Upper lobe of left lung (tissue), 6 donors: ENCODE measurements at regions not wholly inside any gene's neighbourhood (a gene's known extent, or its start where the extent isn't known, plus 50 kb on each side); places are given as distances from the start of the nearest gene placed in this dataset.

ENCODE experiments used
- ATAC-seq, 2 donors: fragments of 200-7000 bp; cut with Tn5 transposase; one replicate each; pipeline ENCODE4 v1.9.1; 2022; ENCODE audit warnings: mild to moderate bottlenecking in 2 of 2, moderate library complexity in 2 of 2; ENCODE audit not compliant: low FRiP score in 2 of 2
- DNase-seq, 2 donors: peaks; one replicate each; pipeline ENCODE4 v3.0.0-alpha.2; 2019 to 2020
- H3K27ac ChIP-seq, 4 donors: fragments of 200-600 bp; sonication (generic); one replicate each; pipeline ENCODE4 v1.5.1; 2016 to 2019
- H3K27me3 ChIP-seq, 4 donors: fragments of 200-600 bp; sonication (generic); one replicate each; pipeline ENCODE4 v1.5.1; 2017 to 2019
- H3K36me3 ChIP-seq, 4 donors: fragments of 200-600 bp; sonication (generic); one replicate each; pipeline ENCODE4 v1.5.1; 2016 to 2019
- H3K4me1 ChIP-seq, 4 donors: fragments of 200-600 bp; sonication (generic); one replicate each; pipeline ENCODE4 v1.5.1; 2018 to 2019
- H3K4me3 ChIP-seq, 4 donors: fragments of 200-600 bp; sonication (generic); one replicate each; pipeline ENCODE4 v1.5.1; 2017 to 2019; ENCODE audit warnings: mild to moderate bottlenecking in 2 of 4, moderate library complexity in 1 of 4
- H3K9me3 ChIP-seq, 4 donors: fragments of 200-600 bp; sonication (generic); one replicate each; pipeline ENCODE4 v1.5.1; 2018 to 2019
- CTCF ChIP-seq, 6 experiments: fragments of 450-650 bp in 4 of 6; fragments of 200-600 bp in 2 of 6; sonication (generic) in 2 of 6; IDR thresholded peaks; one replicate each; pipeline ENCODE4 v1.5.1; 2016 to 2019; ENCODE audit warnings: antibody characterized with exemption in 6 of 6
- EP300 ChIP-seq, 4 donors: sonication (generic); formaldehyde crosslinking; IDR thresholded peaks; one replicate each; pipeline ENCODE4 v1.5.1; 2017; ENCODE audit warnings: antibody characterized with exemption in 4 of 4, control low read depth in 2 of 4
- POLR2A ChIP-seq, 4 donors: fragments of 450-650 bp; IDR thresholded peaks; one replicate each; pipeline ENCODE4 v1.5.1; 2016 to 2017; ENCODE audit warnings: antibody characterized with exemption in 4 of 4, mild to moderate bottlenecking in 2 of 4
- POLR2AphosphoS5 ChIP-seq, 2 donors: sonication (generic); formaldehyde crosslinking; IDR thresholded peaks; one replicate each; pipeline ENCODE4 v1.5.1; 2017; ENCODE audit warnings: antibody characterized with exemption in 2 of 2
- WGBS, 2 donors: methylation state at CpG; one replicate each; pipeline ENCODE4 v1.1.5; 2017 to 2018; 5-methylcytosine and 5-hydroxymethylcytosine counted together
- donor health status: DM: no; HTN: no; CAD: no; lungs with moderate emphysema.
- donor health status: DM: no; HTN: yes; CAD: no; lungs with severe emphysema.

- no peaks in the 10 kb centered on the region for H3K4me1 ChIP-seq
- no peak for DNase-seq
- WGBS, 2 donors, result 42 to 48% methylated on average over 2 of the region's 2 CpGs
- no peaks in the 10 kb centered on the region for H3K9me3 ChIP-seq
- TF ChIP-seq CTCF (IDR thresholded peaks at IDR 0.05), result no peak
- no peak for TF ChIP-seq POLR2AphosphoS5 (IDR thresholded peaks at IDR 0.05)
- TF ChIP-seq EP300 (IDR thresholded peaks at IDR 0.05), result no peak
- TF ChIP-seq POLR2A (IDR thresholded peaks at IDR 0.05), result no peak
- ATAC-seq, result no peak
- no peak overlapping the region for H3K4me3 ChIP-seq
- no peak overlapping the region for H3K27ac ChIP-seq
- no peaks in the 10 kb centered on the region for H3K36me3 ChIP-seq
- no peaks in the 10 kb centered on the region for H3K27me3 ChIP-seq
These were observed 200.5 kb downstream of the POU4F1 start for GRCh38 chr13:78402708-78403400.

- Histone ChIP-seq H3K9me3 (no peaks in the 10 kb centered on the region), H3K27me3 (no peaks in the 10 kb centered on the region), H3K4me1 (no peaks in the 10 kb centered on the region), H3K27ac (no peak overlapping the region), H3K36me3 (no peaks in the 10 kb centered on the region), H3K4me3 (no peak overlapping the region)
- DNase-seq (no peak), ATAC-seq (no peak)
- TF ChIP-seq EP300 (IDR thresholded peaks at IDR 0.05) (no peak), CTCF (IDR thresholded peaks at IDR 0.05) (no peak), POLR2A (IDR thresholded peaks at IDR 0.05) (no peak), POLR2AphosphoS5 (IDR thresholded peaks at IDR 0.05) (no peak)
- 67 to 77% methylated on average over 7 of the region's 7 CpGs for WGBS, 2 donors
These were observed 201.3 kb downstream of the POU4F1 start for GRCh38 chr13:78401873-78402707.

- WGBS, 2 donors, result 74 to 79% methylated on average over 4 of the region's 4 CpGs
- Histone ChIP-seq H3K4me3 (no peak overlapping the region), H3K9me3 (no peaks in the 10 kb centered on the region), H3K36me3 (no peaks in the 10 kb centered on the region), H3K27me3 (no peaks in the 10 kb centered on the region), H3K4me1 (no peaks in the 10 kb centered on the region), H3K27ac (no peak overlapping the region)
- ATAC-seq, result no peak
- no peak for DNase-seq
- TF ChIP-seq POLR2AphosphoS5 (IDR thresholded peaks at IDR 0.05) (no peak), EP300 (IDR thresholded peaks at IDR 0.05) (no peak), CTCF (IDR thresholded peaks at IDR 0.05) (no peak), POLR2A (IDR thresholded peaks at IDR 0.05) (no peak)
These were observed 204.5 kb downstream of the POU4F1 start for GRCh38 chr13:78398743-78399410.

GRCh38 chr13:78393286-78394142, 209.8 kb downstream of the POU4F1 start:
- Histone ChIP-seq H3K36me3 (no peaks in the 10 kb centered on the region), H3K9me3 (no peaks in the 10 kb centered on the region), H3K4me3 (no peak overlapping the region), H3K27me3 (no peaks in the 10 kb centered on the region), H3K4me1 (no peaks in the 10 kb centered on the region), H3K27ac (no peak overlapping the region)
- no peak for DNase-seq
- ATAC-seq, result no peak
- TF ChIP-seq EP300 (IDR thresholded peaks at IDR 0.05) (no peak), POLR2AphosphoS5 (IDR thresholded peaks at IDR 0.05) (no peak), POLR2A (IDR thresholded peaks at IDR 0.05) (no peak), CTCF (IDR thresholded peaks at IDR 0.05) (no peak)
- 42 to 51% methylated on average over 4 of the region's 4 CpGs for WGBS, 2 donors
